NCI-H748 (cell line): ENCODE measurements at regions not wholly inside any gene's neighbourhood (a gene's known extent, or its start where the extent isn't known, plus 50 kb on each side); places are given as distances from the start of the nearest gene placed in this dataset.

Source experiments
- DNase-seq: peaks from one replicate; lab custom pipeline; 2025; ENCODE audit not compliant: unreplicated experiment; lab: John Stamatoyannopoulos, UW

DNA sequence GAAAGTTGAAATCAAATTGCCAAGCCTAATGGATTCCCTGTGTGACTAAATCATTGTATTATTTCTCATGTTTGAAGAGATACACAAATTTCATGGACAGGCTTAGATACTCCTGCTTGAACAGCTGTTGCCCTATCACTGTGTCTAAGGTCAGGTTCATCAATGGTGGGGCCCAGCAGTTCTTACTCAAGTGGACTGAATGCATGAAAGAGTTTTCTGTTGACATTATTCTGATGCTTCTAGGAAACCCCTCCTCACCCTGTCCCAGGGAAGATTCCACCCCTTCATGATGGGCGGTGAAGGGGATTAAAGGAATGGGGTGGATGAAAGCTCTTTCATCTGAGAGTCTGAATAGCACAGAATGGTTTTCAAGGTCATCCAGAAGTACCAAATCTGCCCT is 148.8 kb downstream of the INO80D start:
- DNase-seq, result peak; percentile 17

DNA sequence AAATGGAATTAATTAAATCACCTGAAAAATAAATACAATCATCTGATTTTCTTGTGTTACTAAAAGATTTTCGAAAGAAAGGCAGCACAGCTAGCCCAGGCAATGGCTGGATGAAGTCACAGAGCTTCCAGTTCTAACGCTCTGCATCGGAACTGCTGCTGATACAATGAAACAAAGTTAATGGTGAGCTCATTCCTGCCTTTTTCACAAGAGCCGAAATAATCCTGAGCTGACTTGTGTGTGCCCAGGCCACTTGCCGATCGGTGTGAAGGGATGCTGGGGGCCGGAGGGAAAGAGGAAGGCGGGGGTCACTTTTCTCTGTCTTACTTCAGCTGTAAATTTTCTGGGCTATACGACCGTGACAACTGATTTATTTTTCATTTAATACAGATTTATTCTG is 149.5 kb downstream of the INO80D start:
- no peak for DNase-seq

- DNase-seq, result no peak
Observed at GRCh38 chr2:205934443-205934842, 151.5 kb downstream of the INO80D start.

DNA sequence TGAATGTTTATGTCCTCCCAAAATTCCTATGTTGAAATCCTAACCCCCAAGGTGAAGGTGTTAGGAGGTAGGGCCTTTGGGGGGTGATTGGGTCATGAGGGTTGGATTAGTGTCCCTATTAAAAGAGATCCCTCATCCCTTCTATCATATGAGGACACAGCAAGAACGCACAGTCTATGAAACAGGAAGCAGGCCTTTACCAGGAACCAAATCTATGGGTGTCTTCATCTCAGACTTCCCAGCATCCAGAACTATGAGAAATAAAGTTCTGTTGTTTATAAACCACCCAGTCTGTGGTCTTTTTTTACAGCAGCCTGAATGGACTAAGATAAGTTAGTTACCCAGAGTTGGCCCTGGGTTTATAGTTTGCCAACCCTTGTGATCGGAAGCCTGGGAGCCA is 153.1 kb downstream of the INO80D start:
- DNase-seq, result no peak

- DNase-seq, result no peak
Observed at GRCh38 chr2:205931388-205931787, 154.6 kb downstream of the INO80D start.

DNA sequence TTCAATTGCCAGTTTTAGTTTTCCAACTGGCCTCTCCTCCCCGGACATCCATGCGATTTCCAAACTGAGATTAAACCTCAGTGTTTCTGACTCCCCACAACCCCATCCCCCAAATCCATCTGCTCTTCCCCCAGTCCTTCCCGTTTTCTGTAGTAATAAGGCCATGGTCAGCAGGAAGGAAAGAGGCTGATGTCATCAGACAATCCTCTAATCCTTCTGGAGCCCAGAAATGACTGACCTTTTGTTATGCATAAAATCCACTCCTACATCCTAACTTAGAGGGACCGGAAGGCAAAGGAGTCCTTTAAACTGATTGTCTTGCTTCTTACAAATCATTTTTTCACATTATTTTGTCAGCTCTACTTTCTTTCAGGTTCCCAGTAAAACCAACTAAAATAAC is 155.8 kb downstream of the INO80D start:
- DNase-seq, result no peak

DNA sequence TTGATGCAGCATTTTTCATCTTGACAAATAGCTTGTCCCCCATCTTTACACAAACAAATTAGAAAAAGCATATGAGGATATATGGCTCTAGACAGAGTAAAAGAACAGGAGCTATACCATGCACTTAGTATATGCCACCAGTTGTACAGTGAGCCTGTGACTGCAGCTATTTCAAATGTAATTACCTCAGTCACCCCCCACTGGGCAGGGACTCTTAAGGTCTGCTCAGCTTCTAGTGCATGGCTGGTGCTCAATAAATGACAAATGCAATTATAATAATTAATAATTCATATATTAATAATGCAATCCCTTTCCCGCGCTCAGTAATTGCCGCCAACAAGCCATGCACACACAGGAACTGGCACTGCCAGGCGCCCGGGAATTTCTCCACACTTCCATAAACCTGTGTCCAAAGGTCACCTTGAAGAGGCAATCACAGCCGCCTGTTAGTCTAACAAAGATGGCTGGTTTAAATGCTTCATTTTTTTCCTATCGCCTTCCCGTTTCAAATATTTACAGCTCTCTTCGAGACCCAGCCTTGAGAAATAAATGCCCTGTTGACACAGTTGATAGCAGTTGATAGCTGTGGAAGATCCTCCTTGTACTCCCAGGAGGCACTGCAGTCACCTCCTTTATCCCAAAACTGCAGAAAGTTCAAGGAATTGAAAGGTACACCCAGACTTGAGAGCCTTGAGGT is 156.6 kb downstream of the INO80D start:
- no peak for DNase-seq

DNA sequence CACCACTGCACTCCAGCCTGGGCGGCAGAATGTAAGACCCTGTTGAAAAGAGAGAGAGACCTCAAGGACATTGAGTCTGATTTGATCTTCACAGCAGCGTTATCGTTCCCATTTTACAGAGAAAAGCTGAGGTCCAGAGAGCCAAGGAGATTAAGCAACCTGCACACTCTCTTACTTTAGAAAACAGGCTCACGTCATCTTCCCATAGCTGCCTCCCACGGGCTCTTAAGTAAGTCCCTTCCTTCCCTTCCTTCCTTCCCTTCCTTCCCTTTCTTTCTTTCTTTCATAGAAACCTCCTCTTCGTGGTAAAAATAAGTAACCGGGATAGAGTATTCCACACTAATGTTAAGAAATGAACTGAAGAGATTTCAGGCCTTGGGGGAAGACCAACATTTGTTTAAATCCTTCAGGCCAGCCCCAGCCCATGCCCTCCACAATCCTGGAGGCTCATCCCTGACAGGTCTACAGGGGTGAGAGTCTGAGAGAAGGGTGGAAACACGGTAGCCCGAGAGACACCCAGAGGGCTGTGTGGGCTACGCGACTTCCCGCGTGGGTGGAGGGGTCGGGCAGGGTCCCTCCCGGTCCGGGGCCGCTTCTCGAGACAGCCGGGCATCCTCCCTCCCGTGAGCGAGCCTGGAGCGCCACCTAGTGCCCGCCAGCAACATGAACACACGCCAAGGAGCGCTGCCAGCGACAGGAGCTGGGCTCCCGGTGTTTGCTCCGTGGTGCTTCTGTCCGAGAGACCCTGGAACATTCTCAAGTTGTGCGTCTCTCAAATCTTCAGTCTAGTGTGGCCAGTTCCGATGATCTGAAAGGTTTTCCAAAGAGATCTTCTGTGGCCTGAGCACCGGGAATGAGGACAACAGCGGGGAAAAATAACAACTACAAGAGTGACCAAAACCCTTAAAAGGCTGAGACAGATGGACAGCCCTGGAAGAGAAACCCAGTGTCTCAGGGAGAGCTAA is 160.3 kb downstream of the INO80D start:
- DNase-seq, result peak; percentile 77

GRCh38 chr2:205924676-205925075 is 161.3 kb downstream of the INO80D start:
- no peak for DNase-seq

DNA sequence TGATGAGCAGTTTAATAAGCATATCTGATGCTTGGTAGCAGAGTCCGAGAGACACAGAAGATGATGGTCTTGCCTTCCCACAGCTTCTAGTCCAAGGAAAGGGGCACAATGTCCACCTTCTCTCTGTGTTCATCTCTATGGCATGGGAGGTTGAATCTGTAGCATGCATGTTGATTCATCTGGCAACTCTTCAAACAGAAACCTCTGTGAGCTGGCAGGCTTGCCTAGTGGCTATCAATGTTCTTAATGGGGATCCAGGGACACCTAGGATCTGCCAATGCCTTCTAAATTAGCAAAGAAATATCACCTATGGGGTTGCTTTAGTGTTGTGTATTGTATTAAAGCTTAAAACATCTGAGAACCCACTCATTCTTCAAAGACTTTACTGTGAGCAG is 170.8 kb downstream of the INO80D start:
- peak; percentile 56 for DNase-seq

GRCh38 chr2:205914213-205915129 is 171.5 kb downstream of the INO80D start:
- peak; percentile 90 for DNase-seq

- DNase-seq, result no peak
Observed at GRCh38 chr2:205913668-205914067, 172.3 kb downstream of the INO80D start.

DNA sequence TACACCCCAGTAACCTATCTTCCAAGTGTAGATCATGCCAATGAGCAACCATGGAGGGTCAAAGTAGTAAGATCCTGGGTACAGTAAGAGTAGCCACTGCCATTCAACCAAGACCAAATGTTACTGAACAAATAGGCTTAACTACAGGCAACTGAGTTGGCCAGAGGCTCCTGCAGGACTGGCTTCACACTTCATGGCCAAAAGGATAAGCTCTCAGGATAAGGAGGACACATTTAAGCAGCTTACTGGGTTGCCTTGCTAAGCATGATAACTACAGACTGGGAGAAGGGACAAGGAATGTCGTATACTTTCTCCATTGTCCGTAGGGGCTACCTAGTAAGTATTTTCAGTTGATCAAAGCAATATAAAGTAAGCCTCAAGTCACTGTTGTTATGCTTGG is 174.7 kb downstream of the INO80D start:
- no peak for DNase-seq

DNA sequence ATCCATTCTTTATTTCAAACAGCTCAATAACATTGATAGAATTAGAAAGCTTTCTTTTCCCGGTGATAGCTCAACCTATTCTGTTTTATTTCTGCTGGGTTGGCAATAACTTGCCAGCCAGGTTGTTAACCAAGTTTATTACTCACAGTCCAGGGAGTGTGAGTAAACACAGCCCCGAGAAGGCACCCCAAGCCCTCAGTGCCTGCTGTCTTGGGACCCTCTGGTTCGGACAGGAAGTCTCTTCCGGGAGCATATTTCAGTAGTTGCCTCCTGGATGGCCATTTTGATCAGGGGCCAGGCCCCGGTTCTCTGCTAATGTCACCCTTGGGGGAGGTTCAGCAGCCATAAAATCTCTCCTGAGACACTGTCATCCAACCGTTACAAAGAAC is 176.8 kb downstream of the INO80D start:
- DNase-seq, result no peak

DNA sequence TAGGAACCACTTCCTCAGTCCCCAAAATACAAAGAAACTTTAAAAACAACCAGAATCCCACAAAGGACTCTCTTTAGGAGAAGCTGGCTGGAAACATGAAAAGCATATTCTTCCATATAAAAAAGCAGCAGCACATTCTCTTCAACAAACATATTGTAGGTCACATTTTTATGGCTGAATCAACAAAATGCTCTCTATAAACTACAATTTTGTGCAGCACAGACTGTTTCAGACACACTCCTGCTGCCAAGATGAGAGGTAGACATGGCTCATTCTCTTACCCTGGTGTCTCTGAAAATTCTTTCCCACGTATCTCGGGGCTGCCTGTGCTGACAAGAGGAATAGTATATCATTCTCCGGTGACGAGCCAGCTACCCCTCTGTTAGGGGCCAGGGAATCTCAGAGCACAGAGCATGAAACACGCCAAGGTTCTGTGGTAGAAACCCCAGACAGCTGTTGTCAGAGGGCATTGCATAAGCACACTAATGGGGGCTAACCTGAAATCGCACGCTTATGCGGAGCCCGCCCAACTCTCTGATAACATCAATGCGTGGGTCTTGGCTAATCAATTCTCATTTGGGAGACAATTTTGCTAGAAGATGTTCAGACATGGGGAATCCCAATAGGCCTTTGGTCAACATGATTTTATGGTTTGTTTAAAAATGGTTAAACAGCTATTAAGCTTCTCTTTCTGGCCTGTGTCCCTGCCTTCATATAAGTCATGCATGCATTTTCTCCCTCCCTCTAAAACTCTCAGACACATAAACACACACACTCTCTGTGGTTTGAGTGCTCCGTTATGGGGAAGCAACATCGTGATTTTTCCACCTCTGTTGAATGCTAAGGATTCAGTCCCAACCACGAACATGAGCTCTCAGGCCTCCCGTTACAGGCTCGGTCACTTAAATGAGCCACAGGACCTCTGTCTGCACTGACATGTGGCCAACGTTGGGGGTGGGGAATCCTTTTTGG is 177.5 kb downstream of the INO80D start:
- peak; percentile 9 for DNase-seq

GRCh38 chr2:205906419-205906818 is 179.6 kb downstream of the INO80D start:
- no peak for DNase-seq

DNA sequence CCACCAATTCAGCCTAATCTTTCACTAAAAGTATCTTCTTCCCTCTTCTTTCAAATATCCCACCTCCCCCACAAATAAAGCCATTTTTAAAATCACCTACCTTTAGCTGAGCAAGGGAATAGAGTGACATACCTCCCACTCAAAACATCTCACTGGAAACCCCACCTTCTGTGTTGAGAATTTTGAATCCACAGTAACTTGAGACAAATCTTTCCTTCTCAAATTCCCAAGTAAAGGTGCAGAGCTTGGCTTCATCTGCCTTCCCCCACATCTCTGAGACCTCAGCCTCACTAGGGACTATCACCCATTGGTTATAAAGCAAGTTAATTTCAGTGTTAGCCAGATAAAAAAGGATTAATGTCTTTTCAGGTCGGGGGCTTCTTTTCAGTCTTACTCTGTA is 180.4 kb downstream of the INO80D start:
- DNase-seq, result no peak

DNA sequence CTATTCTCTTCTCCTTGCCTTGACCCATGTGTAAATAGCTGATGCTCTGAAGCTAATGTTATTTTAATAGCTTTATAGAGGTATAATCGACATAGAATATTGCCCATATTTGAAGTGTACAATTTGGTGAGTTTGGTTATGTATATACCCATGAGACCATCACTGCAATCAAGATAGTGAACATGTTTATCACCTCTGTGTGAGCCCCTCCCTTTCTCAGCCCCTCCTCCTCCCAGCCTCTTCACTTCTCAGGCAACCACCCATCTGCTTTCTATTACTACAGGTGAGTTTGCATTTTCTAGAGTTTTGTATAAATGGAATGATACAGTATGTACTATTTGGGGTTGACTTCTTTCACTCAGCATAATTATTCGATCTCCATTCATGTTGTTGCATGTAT is 181.1 kb downstream of the INO80D start:
- no peak for DNase-seq

- DNase-seq, result peak; percentile 28
Observed at GRCh38 chr2:205903549-205904129, 182.3 kb downstream of the INO80D start.

DNA sequence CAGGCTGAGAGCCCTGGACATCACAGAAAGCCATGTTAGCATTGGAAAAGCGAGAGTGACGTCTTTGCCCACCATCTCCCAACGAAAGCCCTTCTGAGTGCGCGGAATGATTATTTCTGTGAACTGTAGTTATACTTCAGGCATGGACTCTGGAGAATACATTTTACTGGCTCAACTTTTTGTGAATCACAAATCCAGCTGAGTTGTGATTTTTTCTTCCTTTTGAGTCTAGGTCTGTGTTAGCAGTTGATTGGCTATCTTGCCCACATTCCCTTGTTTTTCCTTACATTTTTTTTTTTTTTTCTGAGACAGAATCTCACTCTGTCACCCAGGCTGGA is 183.1 kb downstream of the INO80D start:
- no peak for DNase-seq
